ENCODE measurements at regions not wholly inside any gene's neighbourhood (a gene's known extent, or its start where the extent isn't known, plus 50 kb on each side); places are given as distances from the start of the nearest gene placed in this dataset.
"Not testable (repeated sequence)": the region's sequence is repeated elsewhere in the genome, so short reads cannot be mapped to it uniquely, and the experiment has no call there.

DNA sequence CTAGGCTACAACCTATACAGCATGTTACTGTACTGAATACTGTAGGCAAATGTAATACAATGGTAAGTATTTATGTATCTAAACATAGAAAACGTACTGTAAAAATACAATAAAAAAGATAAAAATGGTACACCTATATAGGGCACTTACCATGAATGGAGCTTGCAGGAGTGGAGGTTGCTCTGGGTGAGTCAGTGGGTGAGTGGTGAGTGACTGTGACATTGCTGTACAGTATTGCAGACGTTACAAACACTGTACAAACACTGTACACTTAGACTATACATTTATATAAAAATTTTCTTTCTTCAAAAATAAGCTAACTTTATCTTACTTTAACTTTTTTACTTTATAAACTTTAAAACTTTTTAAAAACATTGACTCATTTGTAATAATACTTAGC, 190.3 kb upstream of the NR3C2 start:
- no peak for DNase-seq (ENCODE audit: low read depth)
- no peak overlapping the region for H3K4me3 ChIP-seq (ENCODE audit: control insufficient read depth, low read depth, low read length)
- TF ChIP-seq, protein P1, sequence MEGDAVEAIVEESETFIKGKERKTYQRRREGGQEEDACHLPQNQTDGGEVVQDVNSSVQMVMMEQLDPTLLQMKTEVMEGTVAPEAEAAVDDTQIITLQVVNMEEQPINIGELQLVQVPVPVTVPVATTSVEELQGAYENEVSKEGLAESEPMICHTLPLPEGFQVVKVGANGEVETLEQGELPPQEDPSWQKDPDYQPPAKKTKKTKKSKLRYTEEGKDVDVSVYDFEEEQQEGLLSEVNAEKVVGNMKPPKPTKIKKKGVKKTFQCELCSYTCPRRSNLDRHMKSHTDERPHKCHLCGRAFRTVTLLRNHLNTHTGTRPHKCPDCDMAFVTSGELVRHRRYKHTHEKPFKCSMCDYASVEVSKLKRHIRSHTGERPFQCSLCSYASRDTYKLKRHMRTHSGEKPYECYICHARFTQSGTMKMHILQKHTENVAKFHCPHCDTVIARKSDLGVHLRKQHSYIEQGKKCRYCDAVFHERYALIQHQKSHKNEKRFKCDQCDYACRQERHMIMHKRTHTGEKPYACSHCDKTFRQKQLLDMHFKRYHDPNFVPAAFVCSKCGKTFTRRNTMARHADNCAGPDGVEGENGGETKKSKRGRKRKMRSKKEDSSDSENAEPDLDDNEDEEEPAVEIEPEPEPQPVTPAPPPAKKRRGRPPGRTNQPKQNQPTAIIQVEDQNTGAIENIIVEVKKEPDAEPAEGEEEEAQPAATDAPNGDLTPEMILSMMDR (conservative IDR thresholded peaks at IDR 0.05; ENCODE audit: control insufficient read depth, insufficient read depth, low read depth, low read length), result no peak

DNA sequence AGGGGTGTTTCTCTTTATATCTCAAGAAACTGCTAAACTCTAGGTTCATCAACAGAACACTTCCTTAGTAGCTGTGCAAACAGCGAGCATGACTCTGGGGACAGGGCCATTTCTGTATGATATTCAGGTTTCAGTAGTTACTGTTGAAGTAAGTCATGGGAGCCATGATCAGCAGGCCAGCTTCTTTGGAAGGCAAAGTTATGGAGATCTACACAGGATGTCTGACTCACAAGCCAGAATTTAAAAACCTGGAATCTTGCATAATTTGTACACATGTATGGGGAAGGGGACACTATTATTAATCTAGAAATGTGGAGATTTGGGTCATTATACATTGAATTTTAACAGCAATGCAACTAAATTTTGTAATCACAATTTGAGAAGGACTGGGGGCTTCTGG, 187.8 kb upstream of the NR3C2 start:
- TF ChIP-seq, protein P1 (conservative IDR thresholded peaks at IDR 0.05; ENCODE audit: control insufficient read depth, insufficient read depth, low read depth, low read length), result no peak
- no peak overlapping the region for H3K4me3 ChIP-seq (ENCODE audit: control insufficient read depth, low read depth, low read length)

DNA sequence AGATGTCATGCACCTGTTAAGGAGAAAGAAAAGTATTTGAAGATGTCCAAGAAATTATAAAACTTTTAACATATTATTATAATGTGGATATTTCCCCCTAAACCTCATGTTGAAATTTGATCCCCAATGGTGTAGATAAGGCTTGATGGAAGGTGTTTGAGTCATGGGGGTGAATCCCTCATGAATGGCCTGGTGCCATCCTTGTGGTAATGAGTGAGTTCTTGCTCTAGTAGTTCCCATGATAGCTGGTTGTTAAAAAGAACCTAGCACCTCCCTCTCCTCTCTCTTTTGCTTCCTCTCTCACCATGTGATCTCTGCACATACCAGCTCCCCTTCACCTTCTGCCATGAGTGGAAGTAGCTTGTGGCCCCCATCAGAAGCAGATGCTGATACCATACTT, 176.6 kb upstream of the NR3C2 start:
- TF ChIP-seq, protein P1 (conservative IDR thresholded peaks at IDR 0.05; ENCODE audit: control insufficient read depth, insufficient read depth, low read depth, low read length), result no peak

More for the DNA sequence above, 187.8 kb upstream of the NR3C2 start:
- DNase-seq (ENCODE audit: low read depth), result no peak

DNA sequence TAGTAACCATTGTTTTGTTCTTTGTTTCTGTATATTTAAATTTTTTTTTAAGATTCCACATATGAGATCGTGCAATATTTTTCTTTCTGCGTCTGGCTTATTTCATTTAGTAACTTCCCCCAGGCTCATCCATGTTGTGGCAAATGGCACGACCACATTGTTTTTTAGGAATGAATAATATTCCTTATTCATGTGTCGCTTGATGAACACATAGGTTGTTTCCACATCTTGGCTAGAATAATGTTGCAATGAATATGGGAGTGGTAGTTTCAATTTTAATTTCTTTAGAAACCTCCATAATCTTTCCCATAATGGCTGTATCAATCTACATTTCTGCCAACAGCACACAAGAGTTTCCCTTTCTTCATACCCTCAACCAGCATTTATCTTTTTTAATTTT, 166.8 kb upstream of the NR3C2 start:
- TF ChIP-seq, protein P1 (conservative IDR thresholded peaks at IDR 0.05; ENCODE audit: control insufficient read depth, insufficient read depth, low read depth, low read length), result no peak
- H3K4me3 ChIP-seq (ENCODE audit: control insufficient read depth, low read depth, low read length), result no peak overlapping the region

More for the DNA sequence above, 176.6 kb upstream of the NR3C2 start:
- no peak overlapping the region for H3K4me3 ChIP-seq (ENCODE audit: control insufficient read depth, low read depth, low read length)
- DNase-seq (ENCODE audit: low read depth), result peak; percentile 16

DNA sequence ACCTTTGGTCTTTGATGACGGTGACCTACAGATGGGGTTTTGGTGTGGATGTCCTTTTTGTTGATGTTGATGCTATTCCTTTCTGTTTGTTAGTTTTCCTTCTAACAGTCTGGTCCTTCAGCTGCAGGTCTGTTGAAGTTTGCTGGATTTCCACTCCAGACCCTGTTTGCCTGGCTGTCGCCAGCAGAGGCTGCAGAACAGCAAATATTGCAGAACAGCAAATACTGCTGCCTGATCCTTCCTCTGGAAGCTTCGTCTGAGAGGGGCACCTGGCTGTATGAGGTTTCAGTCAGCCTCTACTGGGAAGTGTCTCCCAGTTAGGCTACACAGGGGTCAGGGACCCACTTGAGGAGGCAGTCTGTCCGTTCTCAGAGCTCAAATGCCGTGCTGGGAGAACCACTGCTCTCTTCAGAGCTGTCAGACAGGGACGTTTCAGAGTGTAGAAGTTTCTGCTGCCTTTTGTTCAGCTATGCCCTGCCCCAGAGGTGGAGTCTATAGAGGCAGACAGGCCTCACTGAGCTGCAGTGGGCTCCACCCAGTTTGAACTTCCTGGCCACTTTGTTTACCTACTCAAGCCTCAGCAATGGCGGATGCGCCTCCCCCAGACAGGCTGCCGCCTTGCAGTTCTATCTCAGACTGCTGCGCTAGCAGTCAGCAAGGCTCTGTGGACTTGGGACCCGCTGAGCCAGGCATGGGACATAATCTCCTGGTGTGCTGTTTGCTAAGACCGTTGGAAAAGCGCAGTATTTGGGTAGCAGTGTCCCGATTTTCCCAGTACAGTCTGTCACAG, 156.4 kb upstream of the NR3C2 start:
- H3K4me3 ChIP-seq (ENCODE audit: control insufficient read depth, low read depth, low read length); DNase-seq (ENCODE audit: low read depth): not testable (repeated sequence)

More for the DNA sequence above, 166.8 kb upstream of the NR3C2 start:
- DNase-seq (ENCODE audit: low read depth), result no peak

DNA sequence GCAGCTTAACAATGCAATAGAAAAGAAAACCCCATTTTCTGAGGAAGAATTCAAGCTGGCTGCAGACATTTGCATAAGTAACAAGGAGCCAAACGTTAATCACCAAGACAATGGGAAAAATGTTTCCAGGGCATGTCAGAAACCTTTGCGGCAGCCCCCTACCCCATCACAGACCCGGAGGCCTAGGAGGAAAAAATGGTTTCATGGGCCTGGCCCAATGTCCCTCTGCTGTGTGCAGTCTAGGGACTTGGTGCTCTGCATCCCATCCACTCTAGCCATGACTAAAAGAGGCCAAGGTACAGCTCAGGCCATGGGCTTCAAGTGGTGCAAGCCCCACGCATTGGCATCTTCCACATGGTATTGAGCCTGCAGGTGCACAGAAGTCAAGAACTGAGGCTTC, 147.0 kb upstream of the NR3C2 start:
- TF ChIP-seq, protein P1 (conservative IDR thresholded peaks at IDR 0.05; ENCODE audit: control insufficient read depth, insufficient read depth, low read depth, low read length), result no peak
- H3K4me3 ChIP-seq (ENCODE audit: control insufficient read depth, low read depth, low read length), result no peak overlapping the region
- no peak for DNase-seq (ENCODE audit: low read depth)

DNA sequence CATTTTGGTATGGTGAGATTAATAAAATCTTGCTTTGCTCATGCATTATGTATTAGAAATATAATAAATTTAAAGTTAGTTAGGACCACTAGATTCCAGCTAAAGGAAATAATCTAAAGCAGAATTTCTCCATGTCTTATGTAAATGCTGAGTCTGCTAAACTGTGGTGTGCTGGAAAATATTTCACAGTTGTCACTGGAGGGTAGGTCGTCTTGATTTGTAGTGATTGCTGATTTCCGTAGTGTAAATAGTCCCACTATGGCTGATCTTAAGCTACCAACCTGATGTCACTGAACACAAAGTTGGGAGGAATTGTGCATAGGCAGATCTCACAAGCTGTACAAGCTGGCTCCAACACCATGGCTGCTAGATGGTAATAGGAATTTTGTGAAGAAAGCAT, 133.4 kb upstream of the NR3C2 start:
- H3K4me3 ChIP-seq (ENCODE audit: control insufficient read depth, low read depth, low read length), result no peak overlapping the region
- no peak for DNase-seq (ENCODE audit: low read depth)
- TF ChIP-seq, protein P1 (conservative IDR thresholded peaks at IDR 0.05; ENCODE audit: control insufficient read depth, insufficient read depth, low read depth, low read length), result no peak
